OCI-LY7 (cell line): ENCODE measurements at regions not wholly inside any gene's neighbourhood (a gene's known extent, or its start where the extent isn't known, plus 50 kb on each side); places are given as distances from the start of the nearest gene placed in this dataset.

Source experiments
- CTCF ChIP-seq: fragments of 200-600 bp; sonication (generic); conservative IDR thresholded peaks from 2 replicates; pipeline ENCODE4 v1.5.1; 2014; ENCODE audit warnings: mild to moderate bottlenecking, antibody characterized with exemption, low read length, moderate library complexity, mixed read lengths
- EZH2phosphoT487 ChIP-seq: fragments of 200-600 bp; sonication (generic); IDR thresholded peaks from 2 replicates; pipeline ENCODE4 v1.6.1; 2018; ENCODE audit warnings: low read depth, borderline replicate concordance, mild to moderate bottlenecking, mixed run types, antibody characterized with exemption, low read length, moderate library complexity, mixed read lengths

- TF ChIP-seq CTCF: no peak
- TF ChIP-seq EZH2phosphoT487: no peak
Measured at GRCh38 chr9:78892182-78892581, 595.3 kb downstream of the PSAT1 start.
